ENCODE measurements at regions not wholly inside any gene's neighbourhood (a gene's known extent, or its start where the extent isn't known, plus 50 kb on each side); places are given as distances from the start of the nearest gene placed in this dataset.
A peak's percentile ranks its signal among the peaks of the same experiment; 100 is the strongest.
"Not testable (repeated sequence)": the region's sequence is repeated elsewhere in the genome, so short reads cannot be mapped to it uniquely, and the experiment has no call there.

DNA sequence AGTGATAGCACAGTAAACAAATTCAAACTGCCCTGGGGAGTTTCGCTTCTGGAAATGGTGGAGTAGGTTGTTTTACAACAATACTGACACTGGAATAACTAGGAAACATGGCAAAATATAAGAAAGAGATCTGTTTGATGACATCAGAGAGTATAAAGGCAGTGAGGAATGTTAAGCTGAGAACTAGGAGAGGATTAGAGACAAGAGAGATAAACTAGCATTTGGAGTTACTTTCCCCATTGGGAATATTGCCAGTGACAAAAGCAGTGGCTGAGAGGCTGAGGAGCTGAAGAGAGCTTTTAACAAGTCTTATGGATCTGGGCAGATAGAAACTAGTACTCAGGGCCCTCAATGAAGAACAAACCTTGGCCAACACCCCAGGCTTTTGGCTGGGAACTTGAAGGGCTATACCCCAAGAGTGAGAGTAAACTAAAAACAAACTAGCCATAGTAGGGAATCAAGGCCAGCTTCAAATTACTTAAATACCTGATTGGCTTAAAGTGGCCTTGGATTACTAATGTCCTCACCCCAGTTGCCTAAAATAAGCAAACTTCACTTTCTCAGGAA is 280.4 kb downstream of the KLF13 start:
- no peak for DNase-seq

DNA sequence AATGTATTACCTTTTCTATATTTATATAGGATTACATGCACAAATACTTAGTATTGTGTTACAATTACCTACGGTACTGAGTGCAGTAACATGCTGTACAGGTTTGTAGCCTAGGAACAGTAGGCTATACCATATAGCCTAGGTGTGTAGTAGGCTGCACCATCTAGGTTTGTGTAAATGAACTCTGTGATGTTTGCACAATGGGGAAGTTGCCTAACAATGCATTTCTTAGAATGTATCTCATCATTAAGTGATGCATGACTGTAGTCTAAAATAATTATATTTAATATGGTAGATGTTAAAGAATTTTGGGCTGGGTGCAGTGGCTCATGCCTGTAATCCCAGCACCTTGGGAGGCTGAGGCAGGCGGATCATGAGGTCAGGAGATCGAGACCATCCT is 281.0 kb downstream of the KLF13 start:
- no peak for DNase-seq

DNA sequence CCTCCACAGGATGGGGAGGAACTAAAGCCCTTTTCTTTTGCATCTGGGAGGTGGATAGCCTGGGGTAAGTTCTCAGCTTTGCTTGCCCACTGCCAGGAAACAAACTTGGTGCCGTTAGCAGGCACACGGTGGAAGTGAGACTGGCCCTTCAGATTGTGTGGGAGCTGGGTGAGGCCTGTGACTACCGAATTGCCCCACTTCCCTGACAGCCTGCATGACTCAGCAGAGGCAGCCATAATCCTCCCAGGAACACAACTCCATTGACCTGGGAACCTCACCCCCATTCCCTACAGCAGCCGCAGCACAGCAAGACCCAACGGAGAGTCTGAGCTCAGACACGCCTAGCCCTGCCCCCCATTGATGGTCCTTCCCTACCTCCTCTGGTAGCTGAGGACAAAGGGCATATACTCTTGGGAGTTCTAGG is 282.6 kb downstream of the KLF13 start:
- no peak for DNase-seq

DNA sequence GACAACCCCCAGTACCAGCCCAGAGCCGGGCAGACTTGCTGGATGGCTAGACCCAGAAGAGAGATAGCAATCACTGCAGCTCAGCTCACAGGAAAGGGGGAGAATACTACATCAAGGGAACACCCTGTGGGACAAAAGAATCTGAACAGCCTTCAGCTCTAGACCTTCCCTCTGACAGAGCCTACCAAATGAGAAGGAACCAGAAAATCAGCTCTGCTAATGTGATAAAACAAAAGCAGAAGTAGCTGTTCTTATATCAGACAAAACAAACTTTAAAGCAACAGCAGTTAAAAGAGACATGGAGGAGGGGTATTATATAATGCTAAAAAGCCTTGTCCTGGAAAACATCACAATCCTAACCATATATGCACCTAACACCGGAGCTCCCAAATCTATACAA is 283.3 kb downstream of the KLF13 start:
- DNase-seq = no peak

DNA sequence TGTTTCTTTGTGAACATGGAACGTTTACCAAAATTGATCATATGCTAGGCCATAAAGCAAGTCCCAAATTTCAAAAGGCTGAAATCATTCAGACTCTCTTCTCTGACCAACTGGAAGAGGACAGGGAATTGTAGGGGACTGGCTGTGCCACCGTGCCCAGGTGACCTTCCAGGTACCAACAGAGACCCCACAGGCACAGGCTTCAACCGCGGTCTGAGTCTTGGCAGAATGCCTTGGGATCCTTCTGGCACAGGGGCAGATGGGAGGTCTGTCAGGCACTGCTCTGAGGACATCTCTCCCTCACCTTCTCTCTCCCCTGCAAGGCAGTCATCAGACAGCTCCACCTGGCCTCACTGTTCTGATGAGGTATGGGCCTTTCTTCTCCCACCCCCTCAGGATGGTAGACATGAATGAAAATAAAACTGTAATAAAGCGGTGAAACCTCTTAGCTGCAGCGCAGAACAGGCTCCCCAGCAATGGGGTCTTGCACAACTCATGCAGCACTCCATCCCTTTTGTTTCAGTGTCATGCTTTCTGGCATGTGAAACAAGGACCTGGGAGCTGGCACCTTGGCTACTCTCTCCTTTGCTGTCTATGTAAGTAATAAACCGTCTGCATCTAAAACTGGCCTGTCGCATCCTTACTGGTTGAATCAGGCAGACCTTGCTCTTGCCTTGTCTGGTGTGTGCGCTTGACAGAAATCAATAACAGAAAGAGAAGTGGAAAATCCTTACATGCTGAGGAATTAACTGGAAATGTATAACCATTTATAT is 289.2 kb downstream of the KLF13 start:
- no peak for DNase-seq

DNA sequence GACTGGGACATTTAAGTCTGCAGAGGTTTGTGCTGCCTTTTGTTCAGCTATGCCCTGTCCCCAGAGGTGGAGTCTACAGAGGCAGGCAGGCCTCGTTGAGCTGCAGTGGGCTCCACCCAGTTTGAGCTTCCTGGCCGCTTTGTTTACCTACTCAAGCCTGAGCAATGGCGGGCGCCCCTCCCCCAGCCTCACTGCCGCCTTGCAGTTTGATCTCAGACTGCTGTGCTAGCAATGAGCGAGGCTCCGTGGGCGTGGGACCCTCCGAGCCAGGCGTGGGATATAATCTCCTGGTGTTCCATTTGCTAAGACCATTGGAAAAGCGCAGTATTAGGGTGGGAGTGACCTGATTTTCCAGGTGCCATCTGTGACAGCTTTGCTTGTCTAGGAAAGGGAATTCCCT is 296.7 kb downstream of the KLF13 start:
- not testable (repeated sequence) for DNase-seq

DNA sequence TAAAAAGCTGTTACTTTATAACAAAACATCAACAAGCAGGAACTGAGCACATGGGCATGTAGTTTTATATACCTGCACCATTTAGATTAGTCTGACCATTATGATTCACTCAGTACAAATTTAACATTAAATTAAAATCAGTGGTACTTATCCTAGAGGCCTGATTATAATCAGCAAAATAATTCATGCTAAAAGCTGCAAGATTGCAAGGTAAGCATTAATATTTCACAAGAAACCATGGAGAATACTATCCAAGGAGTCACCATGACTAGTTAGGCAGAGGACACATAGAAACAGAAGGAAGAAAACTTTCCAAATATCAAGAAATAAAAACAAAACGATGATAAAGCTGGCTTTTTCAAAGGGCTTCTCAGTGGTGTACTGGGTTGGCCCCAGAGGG is 297.5 kb downstream of the KLF13 start:
- DNase-seq = not testable (repeated sequence)

DNA sequence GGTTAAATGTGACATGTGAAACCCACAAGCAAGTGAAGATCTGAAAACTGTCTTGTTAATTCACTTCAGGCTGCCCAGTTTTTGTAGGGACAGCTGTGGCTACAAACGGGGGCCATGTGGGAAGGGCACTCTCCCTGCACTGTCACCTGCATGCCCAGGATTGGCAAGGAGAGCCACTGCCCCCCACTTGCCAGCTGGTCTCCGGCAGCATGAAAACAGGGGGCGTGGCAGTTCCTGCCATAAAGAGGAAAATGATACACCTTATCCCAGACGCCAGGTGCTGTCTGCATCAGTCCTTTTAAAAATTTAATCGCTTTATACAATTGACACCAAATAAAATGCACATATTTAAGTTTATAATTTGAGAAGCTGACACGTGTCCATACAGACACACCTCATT is 309.1 kb downstream of the KLF13 start:
- peak in 1 of 2 experiments; percentile 9 for DNase-seq

DNA sequence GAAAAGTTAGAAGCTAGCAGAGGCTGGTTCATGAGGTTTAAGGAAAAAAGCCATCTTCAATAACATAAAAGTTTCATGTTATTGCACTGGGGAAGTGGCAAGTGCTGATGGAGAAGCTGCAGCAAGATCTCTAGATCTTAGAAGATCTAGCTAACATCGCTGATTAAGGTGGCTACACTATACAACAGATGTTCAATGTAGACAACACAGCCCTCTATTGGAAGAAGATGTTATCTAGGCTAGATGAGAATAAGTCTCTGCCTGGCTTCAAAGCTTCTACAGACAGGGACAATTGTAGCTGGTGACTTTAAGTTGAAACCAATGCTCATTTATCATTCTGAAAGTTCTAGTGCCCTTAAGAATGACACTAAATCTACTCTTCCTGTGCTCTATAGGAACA is 310.3 kb downstream of the KLF13 start:
- DNase-seq = not testable (repeated sequence)

DNA sequence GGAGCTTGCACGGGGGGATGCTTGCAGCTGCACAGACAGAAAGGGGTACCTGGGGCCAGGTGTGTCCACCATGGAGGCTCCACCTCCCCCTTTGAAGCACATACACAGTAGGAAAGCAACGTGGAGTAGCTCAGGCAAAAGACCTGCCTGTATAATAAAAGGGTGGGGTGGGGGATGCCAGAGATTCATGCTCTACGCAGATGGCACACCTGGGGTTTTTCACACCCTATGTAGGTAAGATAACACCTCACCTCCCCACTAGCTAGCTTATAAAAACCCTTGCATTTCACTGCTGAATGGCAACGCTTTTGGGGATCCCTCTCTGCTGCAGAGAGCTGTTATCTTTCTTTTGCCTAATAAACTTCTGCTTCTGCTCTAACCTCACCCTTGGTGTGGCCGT is 317.3 kb downstream of the KLF13 start:
- not testable (repeated sequence) for DNase-seq

DNA sequence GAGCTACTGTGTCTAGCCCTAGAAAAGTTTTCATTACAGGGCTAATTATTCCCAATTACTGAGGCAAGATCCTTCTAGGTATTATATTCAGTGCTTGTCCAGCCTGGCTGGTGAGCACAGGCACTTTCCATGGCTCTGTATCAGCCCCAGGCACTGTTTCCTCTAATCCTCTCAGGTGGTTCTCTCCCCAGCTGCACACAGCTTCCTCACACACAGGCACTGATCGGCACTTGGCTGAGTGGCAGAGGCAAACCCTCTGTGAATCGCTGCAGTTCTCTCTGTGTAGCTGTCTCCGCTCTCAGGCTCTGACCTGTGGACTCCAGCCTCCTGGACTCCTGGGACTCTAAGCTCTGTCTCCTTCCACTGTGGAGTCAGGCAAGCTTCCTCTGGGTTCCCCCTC is 318.1 kb downstream of the KLF13 start:
- not testable (repeated sequence) for DNase-seq

DNA sequence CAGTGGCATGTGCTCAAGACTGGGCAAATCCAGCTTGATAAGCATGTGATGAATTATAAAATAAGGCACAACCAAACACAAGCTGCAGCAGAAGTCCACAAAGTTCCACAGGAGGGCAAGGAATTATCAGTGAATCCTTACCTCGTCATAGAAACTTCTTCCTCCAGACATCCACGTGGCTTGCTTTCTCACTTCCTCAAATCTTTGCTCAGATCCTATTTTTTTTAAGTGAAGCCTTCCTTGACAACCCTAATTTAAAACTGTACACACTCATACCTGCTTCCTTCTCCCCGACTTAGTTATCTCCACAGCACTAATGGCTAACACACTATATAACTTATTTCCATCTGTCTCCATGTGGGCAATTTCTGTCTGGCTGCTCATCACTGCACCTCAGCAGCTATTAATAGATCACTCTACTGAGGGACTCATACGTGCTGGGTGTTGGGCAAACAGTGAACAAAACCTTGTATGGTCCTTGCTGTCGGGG is 320.7 kb downstream of the KLF13 start:
- not testable (repeated sequence) for DNase-seq

DNA sequence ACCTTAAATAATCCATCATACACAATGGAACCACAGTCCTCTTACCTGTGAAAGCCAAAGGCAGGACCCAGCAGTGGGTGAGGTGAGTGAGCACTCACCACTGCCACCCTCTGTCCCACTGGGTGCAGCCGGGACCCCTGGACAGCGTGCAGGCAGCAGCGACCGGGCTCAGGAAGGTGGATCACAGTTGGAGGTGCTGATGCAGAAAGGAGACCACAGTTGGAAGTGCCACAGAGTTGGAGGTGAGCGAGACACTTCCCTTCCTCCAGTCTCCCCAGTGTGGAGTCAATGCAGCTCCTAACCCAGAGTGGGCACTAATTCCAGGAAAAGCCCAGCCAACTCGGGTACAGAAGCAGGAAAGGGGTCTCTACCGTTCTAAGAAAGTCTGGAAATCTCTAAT is 323.0 kb downstream of the KLF13 start:
- DNase-seq = not testable (repeated sequence)

DNA sequence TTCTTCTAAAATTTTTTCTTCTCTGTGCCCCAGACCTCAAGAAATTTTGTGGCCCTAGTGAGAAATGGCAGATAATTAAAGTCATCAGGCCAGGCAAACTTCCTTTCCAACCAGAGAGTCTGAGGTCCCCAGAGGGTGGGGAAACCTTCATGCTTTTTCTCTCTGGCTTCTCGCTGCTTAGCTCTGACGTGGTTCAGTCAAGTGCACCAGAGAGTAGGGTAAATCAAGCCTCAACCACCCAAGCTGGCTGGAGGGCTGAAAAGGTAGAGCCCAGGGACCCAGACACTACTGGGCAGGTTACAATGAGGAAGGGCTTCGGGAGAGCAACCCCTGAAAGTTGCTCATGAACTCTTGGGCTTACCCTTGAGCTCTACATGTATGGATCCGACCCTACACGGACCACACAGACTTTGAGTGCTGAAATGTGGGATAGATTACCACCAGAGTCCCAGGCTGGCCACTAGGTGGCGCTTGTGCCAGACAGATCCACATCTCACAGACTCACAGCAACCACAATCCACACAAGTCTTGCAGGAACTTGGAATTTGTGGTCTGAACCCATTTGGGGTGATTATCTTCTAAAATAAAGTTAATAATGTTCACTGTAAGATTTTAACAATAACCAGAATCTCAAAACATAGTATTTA is 323.5 kb downstream of the KLF13 start:
- DNase-seq = not testable (repeated sequence)

DNA sequence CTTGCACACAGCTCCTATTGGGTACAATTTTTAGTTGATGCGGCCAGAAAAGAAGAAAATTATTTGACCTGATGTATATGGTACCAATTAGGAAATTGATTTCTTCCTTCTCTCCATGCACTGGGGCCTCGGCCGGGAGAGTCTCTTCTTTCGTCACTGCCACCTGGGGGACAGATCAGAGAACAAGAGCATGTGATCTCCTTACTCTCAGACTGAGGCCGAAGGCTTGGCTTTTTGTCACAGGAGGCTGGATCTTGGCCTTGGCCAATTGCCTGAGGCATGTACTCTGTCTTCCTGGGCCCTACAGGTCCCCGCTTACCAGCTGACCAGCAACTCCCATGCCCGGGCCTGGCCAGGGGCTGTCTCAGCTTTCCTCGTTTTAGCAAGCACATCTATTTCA is 330.3 kb downstream of the KLF13 start:
- DNase-seq = not testable (repeated sequence)

DNA sequence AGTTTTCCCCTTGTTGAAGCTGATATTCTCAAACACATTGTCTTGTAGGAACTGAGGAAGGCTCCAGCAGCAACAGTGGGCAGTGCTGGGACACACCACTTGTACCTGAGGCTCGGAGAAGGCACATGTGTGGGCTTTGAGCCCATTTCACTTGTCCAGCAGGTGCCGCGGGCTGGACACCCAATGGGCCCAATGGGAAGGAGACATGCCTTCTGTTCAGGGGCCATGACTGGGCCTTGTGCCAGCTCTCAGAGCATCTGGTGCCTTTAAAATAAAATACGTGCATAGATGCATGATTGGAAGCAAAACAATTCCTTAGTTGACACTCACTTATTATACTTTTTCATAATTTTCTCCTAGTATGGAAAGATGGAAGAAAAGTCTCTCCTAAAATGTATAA is 334.2 kb downstream of the KLF13 start:
- no peak for DNase-seq

DNA sequence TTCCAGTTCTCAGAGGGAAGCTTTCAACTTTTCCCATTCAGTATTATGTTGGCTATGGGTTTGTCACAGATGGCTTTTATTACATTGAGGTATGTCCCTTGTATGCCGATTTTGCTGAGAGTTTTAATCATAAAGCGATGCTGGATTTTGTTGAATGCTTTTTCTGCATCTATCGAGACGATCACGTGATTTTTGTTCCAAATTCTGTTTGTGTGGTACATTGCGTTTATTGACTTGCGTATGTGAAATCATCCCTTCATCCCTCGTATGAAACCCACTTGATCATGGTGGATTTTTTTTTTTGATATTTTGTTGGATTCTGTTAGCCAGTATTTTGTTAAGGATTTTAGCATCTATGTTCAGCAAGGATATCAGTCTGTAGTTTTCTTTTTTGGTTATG is 339.1 kb downstream of the KLF13 start:
- not testable (repeated sequence) for DNase-seq

DNA sequence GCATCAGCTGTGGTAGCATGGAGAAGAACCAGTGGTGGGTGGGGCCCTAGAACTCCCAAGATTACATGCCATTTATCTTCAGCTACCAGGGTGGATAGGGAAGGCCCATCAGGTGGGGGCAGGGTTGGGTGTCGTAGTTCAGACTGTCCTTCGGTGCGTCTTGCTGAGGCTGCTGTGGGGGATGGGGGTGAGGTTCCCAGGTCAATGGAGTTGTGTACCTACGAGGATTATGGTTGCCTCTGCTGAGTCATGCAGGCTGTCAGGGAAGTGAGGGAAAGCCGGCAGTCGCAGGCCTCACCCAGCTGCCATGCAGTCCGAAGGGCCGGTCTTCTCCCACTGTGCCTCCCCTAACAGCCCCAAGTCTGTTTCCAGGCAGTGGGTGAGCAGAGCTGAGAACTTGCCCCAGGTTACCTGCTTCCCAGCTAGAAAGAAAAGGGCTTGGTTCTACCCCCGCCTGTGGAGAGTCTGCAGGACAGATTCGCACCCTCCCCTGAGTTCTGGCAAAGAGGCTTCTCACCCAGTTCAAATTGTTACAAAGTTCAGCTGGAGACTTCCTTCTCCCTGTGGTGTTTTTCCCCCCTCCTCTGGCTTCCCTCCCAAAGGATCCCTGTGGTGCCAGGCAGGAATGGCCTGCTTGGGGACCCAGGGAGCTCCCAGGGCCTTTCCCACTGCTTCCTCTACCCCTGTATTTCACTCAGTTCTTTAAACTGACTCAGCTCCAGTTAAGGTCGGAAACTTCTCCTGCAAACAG is 342.7 kb downstream of the KLF13 start:
- DNase-seq = not testable (repeated sequence)

DNA sequence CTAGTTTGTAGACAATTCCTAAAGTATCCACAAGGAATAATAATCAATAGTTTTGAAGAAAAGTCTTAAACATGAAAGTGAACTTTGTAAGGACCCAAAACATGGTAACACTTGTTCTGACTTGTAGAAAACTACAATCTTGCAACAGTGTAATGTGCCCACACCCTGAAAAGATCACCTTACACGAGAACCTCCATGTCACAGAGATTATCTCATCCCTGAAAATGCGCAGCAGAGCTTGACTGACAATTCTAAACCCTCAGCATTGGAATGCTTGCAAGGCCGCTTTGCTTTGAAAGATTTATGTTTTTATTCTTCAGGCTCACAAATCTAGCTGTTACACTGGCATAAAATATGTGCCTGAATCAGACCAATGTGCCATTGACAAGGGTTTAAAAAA is 346.6 kb downstream of the KLF13 start:
- DNase-seq = not testable (repeated sequence)

DNA sequence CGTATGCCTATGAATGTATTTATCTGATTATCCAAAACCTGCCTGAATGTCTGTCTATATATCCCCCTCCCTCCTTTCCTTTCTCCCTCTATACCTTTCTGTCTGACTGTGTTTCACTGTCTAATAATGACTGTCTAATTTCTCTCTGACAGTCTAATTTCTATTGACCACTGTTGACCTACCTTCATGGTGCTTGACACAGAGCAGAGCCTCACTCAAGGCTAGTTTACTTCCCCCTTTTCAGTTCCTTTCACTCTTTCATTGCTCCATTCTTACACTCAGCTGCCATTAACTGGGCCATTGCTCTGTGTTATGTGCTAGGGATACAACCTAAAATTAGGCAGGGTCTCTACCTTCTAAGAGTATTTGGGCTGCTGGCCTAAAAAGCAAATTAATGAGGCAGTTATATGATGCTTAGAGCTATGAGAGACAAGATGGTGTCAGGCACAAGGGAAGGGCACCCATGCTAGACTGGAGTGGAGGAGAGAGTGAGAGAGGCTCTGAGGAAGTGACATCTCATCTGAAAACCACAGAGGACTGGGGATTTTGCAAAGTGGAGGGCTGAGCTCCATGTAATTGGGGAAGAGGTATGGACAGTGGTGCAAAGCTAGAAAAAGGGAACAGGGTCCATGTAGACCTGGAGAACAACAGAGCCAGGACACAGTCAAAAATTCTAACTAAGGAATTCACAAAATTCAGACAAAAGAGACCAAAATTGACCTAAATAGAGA is 348.6 kb upstream of the CHRNA7 start:
- not testable (repeated sequence) for DNase-seq

DNA sequence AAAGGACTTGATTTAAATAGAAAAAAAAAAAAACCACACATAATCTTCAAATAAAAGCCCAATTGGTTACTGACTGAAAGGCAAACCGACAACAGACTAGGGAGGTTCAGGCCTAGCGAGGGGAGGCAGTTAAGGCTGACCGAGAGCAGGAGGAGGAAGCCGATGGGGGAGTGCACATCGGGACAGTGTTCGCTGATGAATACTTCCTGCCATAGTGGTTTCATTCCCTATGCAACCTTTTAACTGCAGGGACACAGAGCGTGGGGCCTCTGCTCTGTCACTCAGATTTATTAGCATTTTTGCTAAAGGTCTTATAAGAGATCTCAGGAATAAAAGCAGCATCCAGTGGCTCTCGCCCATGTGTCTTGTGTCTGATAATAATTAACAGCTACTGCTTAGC is 343.2 kb upstream of the CHRNA7 start:
- DNase-seq = not testable (repeated sequence)

DNA sequence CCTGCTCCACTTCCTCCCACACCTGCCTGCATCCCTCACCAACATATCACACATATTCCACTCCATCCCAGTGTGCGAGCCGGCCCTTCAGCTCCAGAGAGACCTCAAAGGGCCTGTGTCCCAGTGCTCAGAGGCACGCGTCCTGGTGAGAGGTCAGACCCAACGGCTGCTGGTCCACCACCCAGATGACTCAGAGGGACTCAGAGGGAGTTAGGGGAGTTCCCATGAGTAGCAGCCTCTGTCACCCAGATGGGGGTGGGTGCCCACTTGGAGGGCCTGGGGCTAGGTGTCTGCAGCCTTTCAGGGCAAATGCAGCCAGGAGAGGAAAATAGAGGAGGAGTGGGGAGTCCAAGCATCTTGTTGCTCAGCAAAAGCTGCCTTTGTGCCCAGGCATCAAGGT is 333.8 kb upstream of the CHRNA7 start:
- DNase-seq = not testable (repeated sequence)
